PFSK-1 (cell line): ENCODE measurements at regions not wholly inside any gene's neighbourhood (a gene's known extent, or its start where the extent isn't known, plus 50 kb on each side); places are given as distances from the start of the nearest gene placed in this dataset.

Experiments used
- FOXP2 ChIP-seq: optimal IDR thresholded peaks from 2 replicates; pipeline ENCODE3; 2011; ENCODE audit warnings: borderline replicate concordance, control low read depth, inconsistent platforms; ENCODE audit not compliant: insufficient read depth; ENCODE audit errors: extremely low read length, extremely low read depth
- POLR2AphosphoS5 ChIP-seq: IDR thresholded peaks from 2 replicates; pipeline ENCODE4 v1.6.1; 2012; ENCODE audit warnings: low read depth, mild to moderate bottlenecking, control low read depth, low read length, moderate library complexity
- SIN3A ChIP-seq: IDR thresholded peaks from 2 replicates; pipeline ENCODE4 v1.6.1; 2012; ENCODE audit warnings: mild to moderate bottlenecking, low read length, moderate library complexity, borderline replicate concordance; ENCODE audit not compliant: insufficient read depth
- TAF1 ChIP-seq: IDR thresholded peaks from 2 replicates; pipeline ENCODE4 v1.6.1; 2012; ENCODE audit warnings: low read length, control low read depth, borderline replicate concordance; ENCODE audit not compliant: insufficient read depth
- TF ChIP-seq, protein P1 (sequence below), 2 experiments: IDR thresholded peaks; 2 replicates each; pipeline versions ENCODE4 v1.6.1 to v1.8.0; 2011 to 2012; ENCODE audit warnings: low read depth in 2 of 2, low read length in 2 of 2, control low read depth in 1 of 2, inconsistent platforms in 1 of 2, mild to moderate bottlenecking in 1 of 2, moderate library complexity in 1 of 2; ENCODE audit not compliant: insufficient read depth in 1 of 2

DNA sequence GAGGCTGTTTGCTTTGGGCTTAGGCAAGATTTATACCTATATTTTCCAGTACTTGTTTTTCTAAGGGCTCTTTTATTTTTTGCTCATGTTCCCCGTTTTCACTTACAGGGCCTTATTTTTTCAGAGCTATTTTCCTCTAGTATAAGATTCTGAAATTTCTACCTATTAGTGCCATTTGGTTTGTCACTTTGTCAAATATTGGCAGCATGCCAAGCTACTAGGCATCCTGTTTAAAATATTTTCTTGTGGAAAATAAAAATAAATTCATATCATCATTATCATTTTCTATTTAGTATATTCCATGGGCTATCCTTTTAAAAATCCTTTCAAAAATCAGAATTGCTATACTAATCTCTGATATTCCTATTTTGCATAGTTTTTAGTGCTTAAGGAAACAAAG lies 64.8 kb upstream of the CHST9 start:
- TF ChIP-seq POLR2AphosphoS5 (no peak), SIN3A (no peak), TAF1 (no peak), FOXP2 (no peak)
- TF ChIP-seq, protein P1, sequence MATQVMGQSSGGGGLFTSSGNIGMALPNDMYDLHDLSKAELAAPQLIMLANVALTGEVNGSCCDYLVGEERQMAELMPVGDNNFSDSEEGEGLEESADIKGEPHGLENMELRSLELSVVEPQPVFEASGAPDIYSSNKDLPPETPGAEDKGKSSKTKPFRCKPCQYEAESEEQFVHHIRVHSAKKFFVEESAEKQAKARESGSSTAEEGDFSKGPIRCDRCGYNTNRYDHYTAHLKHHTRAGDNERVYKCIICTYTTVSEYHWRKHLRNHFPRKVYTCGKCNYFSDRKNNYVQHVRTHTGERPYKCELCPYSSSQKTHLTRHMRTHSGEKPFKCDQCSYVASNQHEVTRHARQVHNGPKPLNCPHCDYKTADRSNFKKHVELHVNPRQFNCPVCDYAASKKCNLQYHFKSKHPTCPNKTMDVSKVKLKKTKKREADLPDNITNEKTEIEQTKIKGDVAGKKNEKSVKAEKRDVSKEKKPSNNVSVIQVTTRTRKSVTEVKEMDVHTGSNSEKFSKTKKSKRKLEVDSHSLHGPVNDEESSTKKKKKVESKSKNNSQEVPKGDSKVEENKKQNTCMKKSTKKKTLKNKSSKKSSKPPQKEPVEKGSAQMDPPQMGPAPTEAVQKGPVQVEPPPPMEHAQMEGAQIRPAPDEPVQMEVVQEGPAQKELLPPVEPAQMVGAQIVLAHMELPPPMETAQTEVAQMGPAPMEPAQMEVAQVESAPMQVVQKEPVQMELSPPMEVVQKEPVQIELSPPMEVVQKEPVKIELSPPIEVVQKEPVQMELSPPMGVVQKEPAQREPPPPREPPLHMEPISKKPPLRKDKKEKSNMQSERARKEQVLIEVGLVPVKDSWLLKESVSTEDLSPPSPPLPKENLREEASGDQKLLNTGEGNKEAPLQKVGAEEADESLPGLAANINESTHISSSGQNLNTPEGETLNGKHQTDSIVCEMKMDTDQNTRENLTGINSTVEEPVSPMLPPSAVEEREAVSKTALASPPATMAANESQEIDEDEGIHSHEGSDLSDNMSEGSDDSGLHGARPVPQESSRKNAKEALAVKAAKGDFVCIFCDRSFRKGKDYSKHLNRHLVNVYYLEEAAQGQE (IDR thresholded peaks at IDR 0.05; ENCODE audit: insufficient read depth in 1 of 2, low read depth in 2 of 2, low read length in 2 of 2), result no peak
